ENCODE measurements at regions not wholly inside any gene's neighbourhood (a gene's known extent, or its start where the extent isn't known, plus 50 kb on each side); places are given as distances from the start of the nearest gene placed in this dataset.
"Not testable (repeated sequence)": the region's sequence is repeated elsewhere in the genome, so short reads cannot be mapped to it uniquely, and the experiment has no call there.

- TF ChIP-seq CTCF (IDR thresholded peaks at IDR 0.05; ENCODE audit: insufficient read depth, low read length); POLR2AphosphoS5 (IDR thresholded peaks at IDR 0.05; ENCODE audit: low read depth); GABPA (IDR thresholded peaks at IDR 0.05; ENCODE audit: low read depth); SPI1 (IDR thresholded peaks at IDR 0.05; ENCODE audit: borderline replicate concordance, low read depth): not testable (repeated sequence)
- TF ChIP-seq, protein P1, sequence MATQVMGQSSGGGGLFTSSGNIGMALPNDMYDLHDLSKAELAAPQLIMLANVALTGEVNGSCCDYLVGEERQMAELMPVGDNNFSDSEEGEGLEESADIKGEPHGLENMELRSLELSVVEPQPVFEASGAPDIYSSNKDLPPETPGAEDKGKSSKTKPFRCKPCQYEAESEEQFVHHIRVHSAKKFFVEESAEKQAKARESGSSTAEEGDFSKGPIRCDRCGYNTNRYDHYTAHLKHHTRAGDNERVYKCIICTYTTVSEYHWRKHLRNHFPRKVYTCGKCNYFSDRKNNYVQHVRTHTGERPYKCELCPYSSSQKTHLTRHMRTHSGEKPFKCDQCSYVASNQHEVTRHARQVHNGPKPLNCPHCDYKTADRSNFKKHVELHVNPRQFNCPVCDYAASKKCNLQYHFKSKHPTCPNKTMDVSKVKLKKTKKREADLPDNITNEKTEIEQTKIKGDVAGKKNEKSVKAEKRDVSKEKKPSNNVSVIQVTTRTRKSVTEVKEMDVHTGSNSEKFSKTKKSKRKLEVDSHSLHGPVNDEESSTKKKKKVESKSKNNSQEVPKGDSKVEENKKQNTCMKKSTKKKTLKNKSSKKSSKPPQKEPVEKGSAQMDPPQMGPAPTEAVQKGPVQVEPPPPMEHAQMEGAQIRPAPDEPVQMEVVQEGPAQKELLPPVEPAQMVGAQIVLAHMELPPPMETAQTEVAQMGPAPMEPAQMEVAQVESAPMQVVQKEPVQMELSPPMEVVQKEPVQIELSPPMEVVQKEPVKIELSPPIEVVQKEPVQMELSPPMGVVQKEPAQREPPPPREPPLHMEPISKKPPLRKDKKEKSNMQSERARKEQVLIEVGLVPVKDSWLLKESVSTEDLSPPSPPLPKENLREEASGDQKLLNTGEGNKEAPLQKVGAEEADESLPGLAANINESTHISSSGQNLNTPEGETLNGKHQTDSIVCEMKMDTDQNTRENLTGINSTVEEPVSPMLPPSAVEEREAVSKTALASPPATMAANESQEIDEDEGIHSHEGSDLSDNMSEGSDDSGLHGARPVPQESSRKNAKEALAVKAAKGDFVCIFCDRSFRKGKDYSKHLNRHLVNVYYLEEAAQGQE (IDR thresholded peaks at IDR 0.05; ENCODE audit: insufficient replicate concordance, low read depth): not testable (repeated sequence)
These were observed 59.2 kb upstream of the TNIK start for GRCh38 chr3:171519423-171519822.
